ENCODE measurements at regions not wholly inside any gene's neighbourhood (a gene's known extent, or its start where the extent isn't known, plus 50 kb on each side); places are given as distances from the start of the nearest gene placed in this dataset.

DNA sequence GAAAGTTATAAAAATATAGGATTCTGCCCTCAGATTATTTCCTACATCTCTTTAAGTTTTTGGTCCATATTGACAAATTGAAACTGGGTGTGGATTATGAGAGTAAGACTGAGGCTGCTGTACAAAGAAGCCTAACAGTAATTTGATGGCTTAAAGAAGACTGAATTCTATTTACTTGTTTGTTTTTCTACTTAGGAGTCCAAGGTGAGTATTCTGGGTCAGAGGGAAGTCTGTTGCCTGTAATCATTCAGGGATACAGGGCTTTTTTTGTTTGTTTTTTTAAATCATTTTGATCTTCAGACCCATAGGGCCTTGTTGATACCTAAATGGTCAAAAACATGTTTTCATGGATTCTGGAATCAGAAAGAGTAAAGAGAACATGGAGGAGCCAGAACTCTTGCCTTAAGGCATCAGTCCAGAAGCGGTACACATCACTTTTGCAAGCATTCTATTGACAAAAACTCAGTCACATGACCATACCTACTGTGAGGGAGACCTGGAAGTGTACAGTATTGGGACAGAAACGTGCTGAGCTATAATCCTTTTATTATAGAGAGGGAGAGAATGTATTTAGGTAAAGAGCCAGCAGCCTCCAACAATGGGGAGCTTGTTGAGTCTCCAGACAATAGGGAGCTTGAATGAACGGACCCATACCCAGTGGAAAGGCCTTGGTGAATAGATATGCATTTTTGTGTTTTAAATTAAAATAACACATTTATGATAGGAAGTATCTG is 102.7 kb downstream of the LRRC70 start:
- H3K27ac ChIP-seq (ENCODE audit: low read depth in 2 of 2, low read length in 1 of 2): no peak overlapping the region
- H3K9me3 ChIP-seq (ENCODE audit: control insufficient read depth in 2 of 2, insufficient read depth in 1 of 2, low read depth in 1 of 2, low read length in 1 of 2): peaks cover 2 to 3% of the 10 kb centered on the region in 2 donors
- no peak overlapping the region for H3K4me3 ChIP-seq (ENCODE audit: low read depth in 1 of 2, low read length in 2 of 2)
- no peaks in the 10 kb centered on the region for H3K4me1 ChIP-seq (ENCODE audit: control insufficient read depth in 2 of 2, insufficient read depth in 2 of 2, low read length in 1 of 2)
- H3K27me3 ChIP-seq (ENCODE audit: control insufficient read depth in 1 of 2, insufficient read depth in 2 of 2, low read length in 2 of 2): no peaks in the 10 kb centered on the region
- no peaks in the 10 kb centered on the region for H3K36me3 ChIP-seq (ENCODE audit: control insufficient read depth in 2 of 2, insufficient read depth in 2 of 2, low read length in 1 of 2)
- WGBS, 2 donors: 71 to 73% methylated on average over 3 of the region's 3 CpGs

DNA sequence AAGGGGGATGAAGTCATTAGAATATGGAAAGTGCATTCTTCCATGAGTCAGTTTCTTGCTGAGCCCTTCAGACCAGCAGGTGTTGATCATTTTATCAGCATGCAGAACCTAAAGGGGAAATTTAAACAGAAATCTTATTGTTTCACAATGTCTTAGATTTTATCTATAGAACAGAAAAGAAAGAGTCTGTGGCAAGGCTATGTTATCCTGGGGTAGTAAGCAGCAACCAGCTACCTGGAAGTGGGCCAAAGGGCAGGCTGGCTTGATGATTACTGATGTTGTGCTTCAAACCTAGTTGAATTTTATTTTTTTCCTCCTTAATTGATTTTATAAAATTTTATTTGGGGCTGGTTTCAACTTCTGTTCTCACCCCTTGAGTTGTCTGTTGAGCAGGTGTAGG is 101.5 kb downstream of the LRRC70 start:
- H3K9me3 ChIP-seq (ENCODE audit: control insufficient read depth in 2 of 2, insufficient read depth in 1 of 2, low read depth in 1 of 2, low read length in 1 of 2): peaks cover 2 to 3% of the 10 kb centered on the region in 2 donors
- no peaks in the 10 kb centered on the region for H3K4me1 ChIP-seq (ENCODE audit: control insufficient read depth in 2 of 2, insufficient read depth in 2 of 2, low read length in 1 of 2)
- H3K27ac ChIP-seq (ENCODE audit: low read depth in 2 of 2, low read length in 1 of 2): no peak overlapping the region
- H3K27me3 ChIP-seq (ENCODE audit: control insufficient read depth in 1 of 2, insufficient read depth in 2 of 2, low read length in 2 of 2): no peaks in the 10 kb centered on the region
- H3K36me3 ChIP-seq (ENCODE audit: control insufficient read depth in 2 of 2, insufficient read depth in 2 of 2, low read length in 1 of 2): no peaks in the 10 kb centered on the region
- no peak overlapping the region for H3K4me3 ChIP-seq (ENCODE audit: low read depth in 1 of 2, low read length in 2 of 2)

Data from esophagus (tissue), 2 donors.